OCI-LY7 (cell line): ENCODE measurements at regions not wholly inside any gene's neighbourhood (a gene's known extent, or its start where the extent isn't known, plus 50 kb on each side); places are given as distances from the start of the nearest gene placed in this dataset.

Experiments
- BruUV-seq: library from RNA; stranded (reverse); fragments of 400-500 nt; replicated peaks from 2 replicates; lab custom pipeline; 2021; lab: Mats Ljungman, UMichigan
- CTCF ChIA-PET: fragments of 300-600 bp; sonication (Branson Sonifier 250); formaldehyde crosslinking; loops from one replicate; lab custom pipeline; 2022; ENCODE audit warnings: antibody characterized with exemption; ENCODE audit not compliant: unreplicated experiment; lab: Charles Lee
- POLR2A ChIA-PET: fragments of 300-600 bp; sonication (Branson Sonifier 250); formaldehyde crosslinking; loops from one replicate; lab custom pipeline; 2022; ENCODE audit warnings: antibody characterized with exemption; lab: Charles Lee
- DNase-seq: peaks from one replicate; pipeline ENCODE4 v3.0.0-alpha.2; 2015; ENCODE audit warnings: low spot score
- H2AFZ ChIP-seq: fragments of 200-600 bp; sonication (generic), shearing (Covaris generic); 2 replicates; pipeline ENCODE4 v1.6.1; 2014; ENCODE audit warnings: mild to moderate bottlenecking, antibody characterized with exemption, low read length, moderate library complexity
- H3K27ac ChIP-seq: fragments of 200-600 bp; sonication (generic); 2 replicates; pipeline ENCODE4 v1.5.1; 2014; ENCODE audit warnings: mixed run types, low read depth, mild to moderate bottlenecking, moderate library complexity, low read length, inconsistent platforms; ENCODE audit not compliant: poor library complexity, severe bottlenecking
- H3K36me3 ChIP-seq: fragments of 200-600 bp; sonication (generic); 2 replicates; pipeline ENCODE4 v1.6.1; 2014; ENCODE audit warnings: mild to moderate bottlenecking, antibody characterized with exemption, low read length, moderate library complexity, mixed read lengths; ENCODE audit not compliant: insufficient read depth
- H3K4me1 ChIP-seq: fragments of 200-600 bp; sonication (generic); 2 replicates; pipeline ENCODE4 v1.5.1; 2014; ENCODE audit warnings: mild to moderate bottlenecking, low read length; ENCODE audit not compliant: insufficient read depth, poor library complexity, severe bottlenecking
- H3K4me2 ChIP-seq: fragments of 200-600 bp; sonication (generic); 2 replicates; pipeline ENCODE4 v1.6.1; 2014; ENCODE audit warnings: mild to moderate bottlenecking, low read length
- H3K4me3 ChIP-seq: fragments of 200-600 bp; sonication (generic); 2 replicates; pipeline ENCODE4 v1.5.1; 2014; ENCODE audit warnings: mild to moderate bottlenecking, low read depth, low read length; ENCODE audit not compliant: poor library complexity, severe bottlenecking
- H3K79me2 ChIP-seq: fragments of 200-600 bp; sonication (generic); 2 replicates; pipeline ENCODE4 v1.6.1; 2016; ENCODE audit warnings: low read depth, mild to moderate bottlenecking, low read length, moderate library complexity, mixed read lengths; ENCODE audit not compliant: insufficient read depth
- H3K9me2 ChIP-seq: fragments of 200-600 bp; sonication (generic); 2 replicates; pipeline ENCODE4 v1.6.1; 2016; ENCODE audit warnings: mild to moderate bottlenecking, low read length, mixed read lengths; ENCODE audit not compliant: insufficient read depth
- H3K9me3 ChIP-seq: fragments of 200-600 bp; sonication (generic); 2 replicates; pipeline ENCODE4 v1.6.1; 2014; ENCODE audit warnings: mild to moderate bottlenecking, mixed run types, low read length, mixed read lengths
- H4K20me1 ChIP-seq: fragments of 200-600 bp; sonication (generic); 2 replicates; pipeline ENCODE4 v1.6.1; 2014; ENCODE audit warnings: mild to moderate bottlenecking, antibody characterized with exemption, low read length, moderate library complexity, mixed read lengths; ENCODE audit not compliant: insufficient read depth
- CTCF ChIP-seq: fragments of 200-600 bp; sonication (generic); conservative IDR thresholded peaks from 2 replicates; pipeline ENCODE4 v1.5.1; 2014; ENCODE audit warnings: mild to moderate bottlenecking, antibody characterized with exemption, low read length, moderate library complexity, mixed read lengths
- EZH2phosphoT487 ChIP-seq: fragments of 200-600 bp; sonication (generic); IDR thresholded peaks from 2 replicates; pipeline ENCODE4 v1.6.1; 2018; ENCODE audit warnings: low read depth, borderline replicate concordance, mild to moderate bottlenecking, mixed run types, antibody characterized with exemption, low read length, moderate library complexity, mixed read lengths
- intact Hi-C: fragments of 100-400 bp; cut with micrococcal nuclease; formaldehyde crosslinking; loops from one replicate; pipeline ENCODE4 v1.10.0; 2022; ENCODE audit not compliant: unreplicated experiment

DNA sequence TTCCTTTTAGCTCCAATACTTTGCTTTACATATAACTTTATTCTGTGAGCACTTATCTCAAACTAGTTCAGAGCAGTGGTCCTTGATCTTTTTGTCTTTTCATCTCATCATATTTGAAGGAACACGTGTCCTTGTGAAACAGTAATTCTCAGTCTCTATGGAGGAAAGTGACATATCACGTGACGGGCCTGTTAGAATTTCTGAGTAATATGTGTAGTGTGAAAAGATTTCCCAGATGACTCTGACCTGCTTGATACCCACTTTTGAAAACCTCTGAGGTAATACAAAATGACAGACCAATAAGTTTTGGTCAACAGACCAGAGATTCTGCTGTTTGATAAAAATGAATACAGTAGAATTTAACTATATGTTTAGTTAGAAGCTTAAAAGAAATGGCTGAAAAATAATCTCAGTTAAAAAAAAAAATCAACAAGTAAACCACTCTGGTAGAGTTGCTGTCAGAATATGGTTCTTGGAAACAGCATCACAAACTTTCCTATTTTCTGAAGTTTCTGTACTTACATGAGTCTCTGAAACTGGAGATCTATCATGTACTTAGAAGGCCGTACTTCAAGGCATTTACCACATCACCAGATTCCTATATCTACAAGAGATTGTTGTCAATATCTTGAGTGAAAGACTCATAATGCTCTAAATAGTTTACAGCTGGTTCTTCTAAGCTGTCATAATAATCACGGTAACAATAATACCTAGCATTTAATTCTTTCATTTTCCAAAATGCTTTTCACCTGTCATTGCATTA lies 590.2 kb upstream of the TBL1XR1 start:
- H2AFZ ChIP-seq, result no peak overlapping the region
- H3K36me3 ChIP-seq, result no peaks in the 10 kb centered on the region
- no peaks in the 10 kb centered on the region for H4K20me1 ChIP-seq
- BruUV-seq, result no TSS peak
- H3K79me2 ChIP-seq, result no peaks in the 10 kb centered on the region
- H3K9me3 ChIP-seq, result no peaks in the 10 kb centered on the region
- H3K9me2 ChIP-seq, result no peaks in the 10 kb centered on the region
- ChIA-PET CTCF (no interaction called here), POLR2A (interaction anchor here (0.7 to 1.4 kb wide), 2 partner anchors 15 to 1141 kb away, joined by 3 read pairs; no protein-coding TSS in a partner anchor)
- H3K4me2 ChIP-seq, result no peak overlapping the region
- no peak overlapping the region for H3K27ac ChIP-seq
- H3K4me1 ChIP-seq, result no peaks in the 10 kb centered on the region
- no peak for DNase-seq
- TF ChIP-seq CTCF, result no peak
- TF ChIP-seq EZH2phosphoT487, result no peak
- H3K4me3 ChIP-seq, result no peak overlapping the region
- intact Hi-C loops, result loop anchor here (10.0 kb wide), 1 partner anchor 583 kb away; no protein-coding TSS in a partner anchor

GRCh38 chr3:177789500-177789899 lies 592.2 kb upstream of the TBL1XR1 start:
- Histone ChIP-seq H3K36me3 (no peaks in the 10 kb centered on the region), H4K20me1 (no peaks in the 10 kb centered on the region), H3K9me2 (no peaks in the 10 kb centered on the region; the same call in 1 of the 2 replicates), H3K9me3 (no peaks in the 10 kb centered on the region), H3K79me2 (no peaks in the 10 kb centered on the region), H3K4me1 (no peaks in the 10 kb centered on the region), H3K4me3 (no peak overlapping the region), H3K4me2 (no peak overlapping the region), H3K27ac (no peak overlapping the region), H2AFZ (no peak overlapping the region)
- POLR2A ChIA-PET, result interaction anchor here (0.5 kb wide), 1 partner anchor 785 kb away, joined by 4 read pairs; no protein-coding TSS in a partner anchor
- DNase-seq, result no peak
- no peak for TF ChIP-seq EZH2phosphoT487
- no peak for TF ChIP-seq CTCF
- CTCF ChIA-PET, result no interaction called here
- no TSS peak for BruUV-seq
- intact Hi-C loops, result loop anchor here (10.0 kb wide), 1 partner anchor 585 kb away; no protein-coding TSS in a partner anchor
